ENCODE measurements at regions not wholly inside any gene's neighbourhood (a gene's known extent, or its start where the extent isn't known, plus 50 kb on each side); places are given as distances from the start of the nearest gene placed in this dataset.

DNA sequence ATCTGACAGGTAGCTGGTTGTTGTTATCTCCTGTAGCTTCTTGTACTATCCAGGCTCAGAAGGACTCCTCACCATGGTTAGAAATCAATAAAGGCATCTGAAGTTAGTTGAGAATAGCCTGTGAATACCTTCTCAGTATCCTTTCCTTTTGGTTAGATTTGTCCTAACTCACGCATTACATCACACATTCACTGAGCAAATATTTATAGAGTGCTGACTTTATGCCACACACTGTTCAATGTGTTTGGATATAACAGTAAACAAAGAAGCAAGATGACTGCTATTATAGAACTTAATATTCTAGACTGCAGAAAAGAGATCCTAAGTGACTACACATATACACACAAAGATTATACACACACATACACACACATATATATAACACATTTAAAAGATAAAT lies 889.9 kb upstream of the CHAC2 start:
- WGBS, 2 donors (ENCODE audit: low coverage in 1 of 2) = 33% methylated on average over 1 of the region's 1 CpG; no CpG with 5 or more reads in 1 of the 2 donors
- Histone ChIP-seq H3K36me3 (no peaks in the 10 kb centered on the region), H3K4me1 (no peaks in the 10 kb centered on the region), H3K27ac (no peak overlapping the region), H3K9me3 (no peaks in the 10 kb centered on the region), H3K4me3 (no peak overlapping the region), H3K27me3 (no peaks in the 10 kb centered on the region)
- no peak for TF ChIP-seq POLR2A (IDR thresholded peaks at IDR 0.05)
- no peak for TF ChIP-seq POLR2AphosphoS5 (IDR thresholded peaks at IDR 0.05)
- no peak for TF ChIP-seq CTCF (IDR thresholded peaks at IDR 0.05)
- no peak for TF ChIP-seq EP300 (IDR thresholded peaks at IDR 0.05; ENCODE audit: low read depth)
- no peak for DNase-seq
- in situ Hi-C loops (cut with MboI; ENCODE audit: low pct_ligation_motif_present in 1 of 4, low pct_unique_long_range_greater_than_20kb in 1 of 4, low sequenced_read_pairs in 3 of 4) (no loop called here), intact Hi-C loops (cut with DNase I; ENCODE audit: low total_unique reads) (no loop called here)

DNA sequence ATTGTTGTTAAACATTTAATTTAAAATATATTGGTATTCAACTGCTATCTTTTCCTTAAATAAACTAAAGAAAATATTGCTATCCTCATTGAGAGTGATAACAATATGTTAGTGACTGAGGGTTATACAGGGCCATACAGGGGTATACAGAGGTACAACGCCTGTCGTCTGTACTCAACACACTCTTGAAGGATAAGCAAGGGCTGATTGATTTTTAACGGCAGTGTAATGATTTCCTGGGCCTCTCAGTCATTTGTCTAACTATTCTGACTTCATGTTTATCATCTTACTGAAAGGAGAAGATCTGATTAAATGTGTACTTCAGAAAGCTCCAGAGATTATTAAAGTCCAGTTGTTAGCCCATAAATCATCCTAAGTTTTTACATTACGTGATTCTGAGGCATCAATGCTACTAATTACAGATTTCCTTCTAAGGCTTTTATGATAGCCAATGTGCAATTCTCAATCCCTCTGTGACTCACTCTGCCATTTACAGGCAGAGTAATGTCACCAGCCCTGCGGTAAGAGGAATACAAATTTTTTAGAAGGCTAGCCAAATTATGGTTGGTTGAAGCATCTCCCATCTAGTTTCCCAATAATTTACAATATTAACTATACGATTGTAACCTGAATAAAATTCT lies 893.0 kb upstream of the CHAC2 start:
- H3K4me1 ChIP-seq = no peaks in the 10 kb centered on the region
- intact Hi-C loops (cut with DNase I; ENCODE audit: low total_unique reads) (no loop called here), in situ Hi-C loops (cut with MboI; ENCODE audit: low pct_ligation_motif_present in 1 of 4, low pct_unique_long_range_greater_than_20kb in 1 of 4, low sequenced_read_pairs in 3 of 4) (no loop called here)
- no peak overlapping the region for H3K4me3 ChIP-seq
- no peak overlapping the region for H3K27ac ChIP-seq
- H3K9me3 ChIP-seq = no peaks in the 10 kb centered on the region
- WGBS, 2 donors (ENCODE audit: low coverage in 1 of 2) = 57 to 72% methylated on average over 6 of the region's 6 CpGs
- TF ChIP-seq POLR2AphosphoS5 (IDR thresholded peaks at IDR 0.05) (no peak), POLR2A (IDR thresholded peaks at IDR 0.05) (no peak), EP300 (IDR thresholded peaks at IDR 0.05; ENCODE audit: low read depth) (no peak), CTCF (IDR thresholded peaks at IDR 0.05) (no peak)
- no peak for DNase-seq
- no peaks in the 10 kb centered on the region for H3K36me3 ChIP-seq
- no peaks in the 10 kb centered on the region for H3K27me3 ChIP-seq

DNA sequence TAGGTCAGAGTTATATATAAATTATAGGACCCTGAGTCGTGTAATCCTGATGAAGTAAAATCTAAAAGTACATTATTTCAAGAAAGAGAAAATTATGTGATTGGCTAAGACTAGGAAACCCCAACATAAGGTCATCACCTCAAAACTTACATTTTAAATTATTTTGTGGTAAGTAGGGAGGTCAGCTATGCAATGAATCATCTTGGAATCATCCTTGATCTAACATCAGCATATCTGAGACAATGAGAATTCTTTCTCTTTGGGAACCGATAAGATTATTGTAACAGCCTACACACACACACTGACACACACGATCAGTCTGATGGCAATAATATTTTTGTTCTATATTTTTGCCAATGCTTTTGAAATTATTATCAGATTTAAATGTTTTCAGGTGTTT lies 904.8 kb upstream of the CHAC2 start:
- in situ Hi-C loops (cut with MboI; ENCODE audit: low pct_ligation_motif_present in 1 of 4, low pct_unique_long_range_greater_than_20kb in 1 of 4, low sequenced_read_pairs in 3 of 4) (no loop called here), intact Hi-C loops (cut with DNase I; ENCODE audit: low total_unique reads) (no loop called here)
- TF ChIP-seq POLR2AphosphoS5 (IDR thresholded peaks at IDR 0.05) (no peak), CTCF (IDR thresholded peaks at IDR 0.05) (no peak), POLR2A (IDR thresholded peaks at IDR 0.05) (no peak), EP300 (IDR thresholded peaks at IDR 0.05; ENCODE audit: low read depth) (no peak)
- Histone ChIP-seq H3K4me1 (no peaks in the 10 kb centered on the region), H3K4me3 (no peak overlapping the region), H3K9me3 (no peaks in the 10 kb centered on the region), H3K36me3 (no peaks in the 10 kb centered on the region), H3K27me3 (no peaks in the 10 kb centered on the region), H3K27ac (no peak overlapping the region)
- no peak for DNase-seq
- 82 to 88% methylated on average over 3 of the region's 3 CpGs for WGBS, 2 donors (ENCODE audit: low coverage in 1 of 2)

DNA sequence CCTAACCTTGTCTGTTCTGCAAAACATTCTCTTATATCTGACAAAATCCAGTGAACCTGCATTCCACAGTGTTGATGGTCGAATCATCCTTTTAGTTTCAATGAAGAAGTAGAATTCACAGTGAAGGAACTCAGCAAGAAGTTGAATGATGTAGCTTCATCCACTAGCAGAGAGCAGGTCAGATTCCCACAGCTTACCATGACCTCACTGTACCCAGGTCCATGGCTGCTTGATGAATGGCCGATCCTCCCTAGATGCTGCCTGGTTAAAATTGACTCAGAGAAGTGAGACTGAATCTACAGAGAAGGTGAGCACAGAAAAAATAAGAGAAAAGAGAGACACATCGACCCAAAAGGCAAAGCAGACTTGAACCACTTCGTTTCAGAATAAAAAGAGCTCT lies 906.0 kb upstream of the CHAC2 start:
- Histone ChIP-seq H3K4me3 (no peak overlapping the region), H3K27me3 (no peaks in the 10 kb centered on the region), H3K4me1 (no peaks in the 10 kb centered on the region), H3K27ac (no peak overlapping the region), H3K36me3 (no peaks in the 10 kb centered on the region), H3K9me3 (no peaks in the 10 kb centered on the region)
- in situ Hi-C loops (cut with MboI; ENCODE audit: low pct_ligation_motif_present in 1 of 4, low pct_unique_long_range_greater_than_20kb in 1 of 4, low sequenced_read_pairs in 3 of 4) = no loop called here
- intact Hi-C loops (cut with DNase I; ENCODE audit: low total_unique reads) = no loop called here
- no peak for DNase-seq
- TF ChIP-seq CTCF (IDR thresholded peaks at IDR 0.05) (no peak), POLR2A (IDR thresholded peaks at IDR 0.05) (no peak), POLR2AphosphoS5 (IDR thresholded peaks at IDR 0.05) (no peak), EP300 (IDR thresholded peaks at IDR 0.05; ENCODE audit: low read depth) (no peak)
- WGBS, 2 donors (ENCODE audit: low coverage in 1 of 2) = 69 to 73% methylated on average over 4 of the region's 4 CpGs

Data from transverse colon (tissue), 4 donors.